K562 (cell line): ENCODE measurements at regions not wholly inside any gene's neighbourhood (a gene's known extent, or its start where the extent isn't known, plus 50 kb on each side); places are given as distances from the start of the nearest gene placed in this dataset.

Experiments used
- ATF4 ChIP-seq: fragments of 450-650 bp; formaldehyde crosslinking; IDR thresholded peaks from 2 replicates; pipeline ENCODE4 v1.4.0; 2022; ENCODE audit warnings: mild to moderate bottlenecking, moderate library complexity
- COPS2 ChIP-seq: fragments of 450-650 bp; conservative IDR thresholded peaks from 2 replicates; pipeline ENCODE4 v1.6.1; 2016; ENCODE audit warnings: mild to moderate bottlenecking, moderate library complexity
- CTCF ChIP-seq, 3 experiments: IDR thresholded peaks in 2 of 3; conservative IDR thresholded peaks in 1 of 3; 2 replicates each; pipeline ENCODE4 v1.5.1; 2011 to 2012; ENCODE audit warnings: low read length in 3 of 3, mild to moderate bottlenecking in 3 of 3, control low read depth in 2 of 3, improper control_type of control experiment in 1 of 3, inconsistent platforms in 1 of 3, low read depth in 1 of 3, mixed read lengths in 1 of 3, moderate library complexity in 1 of 3; ENCODE audit not compliant: insufficient read depth in 2 of 3
- EZH2 ChIP-seq: IDR thresholded peaks from 2 replicates; pipeline ENCODE4 v1.6.1; 2012; ENCODE audit warnings: low read depth, mild to moderate bottlenecking, inconsistent platforms, low read length, borderline replicate concordance
- GABPB1 ChIP-seq: sonication (generic); formaldehyde crosslinking; IDR thresholded peaks from 2 replicates; pipeline ENCODE4 v1.8.0; 2022; ENCODE audit warnings: mild to moderate bottlenecking, missing genetic modification reagents
- NR1H2 ChIP-seq: sonication (generic); formaldehyde crosslinking; IDR thresholded peaks from 2 replicates; pipeline ENCODE4 v1.4.0; 2020; ENCODE audit warnings: mild to moderate bottlenecking, missing genetic modification reagents
- NR2C2 ChIP-seq, 2 experiments: fragments of 200-800 bp in 1 of 2; sonication (Bioruptor generic) in 1 of 2; sonication (generic) in 1 of 2; formaldehyde crosslinking in 1 of 2; IDR thresholded peaks; 2 replicates each; pipeline versions ENCODE4 v1.6.1 to v1.8.0; 2016 to 2022; ENCODE audit warnings: mild to moderate bottlenecking in 1 of 2, missing compliant biosample characterization in 1 of 2, missing genetic modification characterization in 1 of 2, missing genetic modification reagents in 1 of 2
- POLR2A ChIP-seq: fragments of 450-650 bp; conservative IDR thresholded peaks from 2 replicates; pipeline ENCODE4 v1.6.1; 2016
- POLR2AphosphoS5 ChIP-seq: IDR thresholded peaks from 2 replicates; pipeline ENCODE4 v1.6.1; 2011; ENCODE audit warnings: mild to moderate bottlenecking, low read depth, low read length, moderate library complexity; ENCODE audit not compliant: control insufficient read depth, insufficient read depth
- PRDM10 ChIP-seq: fragments of 450-650 bp; IDR thresholded peaks from 2 replicates; pipeline ENCODE4 v1.6.1; 2018; ENCODE audit not compliant: partially characterized antibody
- PREB ChIP-seq: sonication (generic); formaldehyde crosslinking; IDR thresholded peaks from 2 replicates; pipeline ENCODE4 v1.8.1; 2023; ENCODE audit warnings: mild to moderate bottlenecking, missing genetic modification reagents
- RUNX1 ChIP-seq: sonication (generic); IDR thresholded peaks from 2 replicates; pipeline ENCODE4 v1.6.1; 2016; ENCODE audit warnings: antibody characterized with exemption, low read depth
- ZBTB8A ChIP-seq: fragments of 450-650 bp; IDR thresholded peaks from 2 replicates; pipeline ENCODE4 v1.6.1; 2018; ENCODE audit warnings: mild to moderate bottlenecking, moderate library complexity; ENCODE audit not compliant: partially characterized antibody
- ZFP36 ChIP-seq: fragments of 150-350 bp; IDR thresholded peaks from 2 replicates; pipeline ENCODE4 v1.6.1; 2018; ENCODE audit warnings: low read length, low read depth; ENCODE audit not compliant: partially characterized antibody

GRCh38 chr1:188365874-188366273 is 1537.1 kb downstream of the PLA2G4A start:
- TF ChIP-seq NR1H2 (CRISPR knock-in tag): no peak
- TF ChIP-seq POLR2AphosphoS5: no peak
- no peak for TF ChIP-seq GABPB1
- no peak for TF ChIP-seq COPS2
- no peak for TF ChIP-seq ZFP36
- no peak for TF ChIP-seq CTCF (IDR thresholded peaks at IDR 0.05 in 2 of 3, conservative IDR thresholded peaks at IDR 0.05 in 1 of 3; ENCODE audit: insufficient read depth in 2 of 3, low read depth in 1 of 3, low read length in 3 of 3)
- no peak for TF ChIP-seq EZH2
- no peak for TF ChIP-seq ZBTB8A
- TF ChIP-seq NR2C2 (CRISPR knock-in tag; IDR thresholded peaks at IDR 0.05): no peak
- no peak for TF ChIP-seq NR2C2 (tag; IDR thresholded peaks at IDR 0.05)
- no peak for TF ChIP-seq ATF4 (CRISPR knock-in tag)
- TF ChIP-seq PREB (CRISPR knock-in tag): no peak
- no peak for TF ChIP-seq POLR2A
- TF ChIP-seq RUNX1: no peak
- TF ChIP-seq PRDM10: no peak
